GM18499 (cell line): ENCODE measurements at regions not wholly inside any gene's neighbourhood (a gene's known extent, or its start where the extent isn't known, plus 50 kb on each side); places are given as distances from the start of the nearest gene placed in this dataset.

ENCODE experiments used
- ATAC-seq: cut with Tn5 transposase; IDR thresholded peaks from one replicate; pipeline ENCODE4 v1.9.1; 2021; ENCODE audit warnings: moderate number of reproducible peaks; ENCODE audit not compliant: insufficient read depth, unreplicated experiment

DNA sequence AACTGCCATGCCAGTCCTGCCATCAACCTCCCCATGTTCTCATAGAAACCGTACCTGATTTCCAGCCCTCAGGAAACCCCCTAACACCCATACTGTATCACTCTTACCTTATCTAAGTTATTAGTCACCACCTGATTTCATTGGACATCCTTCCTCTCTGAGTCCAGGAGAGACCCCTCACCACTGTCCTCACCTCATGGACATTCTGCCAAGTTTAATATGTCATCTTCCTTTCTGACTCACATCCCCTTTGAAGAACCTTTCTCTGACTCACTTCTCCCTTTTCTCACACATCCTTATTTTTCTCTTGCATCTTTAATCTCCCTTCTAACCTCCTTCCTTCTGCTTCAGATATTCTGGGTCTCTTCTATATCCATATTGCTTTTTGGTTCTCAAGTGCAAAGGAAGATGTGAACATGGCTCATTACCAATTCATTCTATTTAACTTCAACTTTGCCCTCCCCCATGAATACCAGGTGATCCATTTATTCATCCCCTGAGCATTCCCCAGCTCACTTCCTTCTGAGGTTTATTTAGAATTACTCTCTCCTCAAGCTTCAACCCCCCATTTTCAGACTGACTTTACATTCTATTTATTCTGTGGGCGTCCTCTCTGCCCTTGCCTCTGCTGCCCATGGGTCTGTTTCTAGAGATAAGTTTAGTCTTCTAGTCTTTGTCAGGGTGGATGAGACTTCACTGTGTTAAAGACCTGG, 206.8 kb upstream of the ESRRG start:
- no peak for ATAC-seq

DNA sequence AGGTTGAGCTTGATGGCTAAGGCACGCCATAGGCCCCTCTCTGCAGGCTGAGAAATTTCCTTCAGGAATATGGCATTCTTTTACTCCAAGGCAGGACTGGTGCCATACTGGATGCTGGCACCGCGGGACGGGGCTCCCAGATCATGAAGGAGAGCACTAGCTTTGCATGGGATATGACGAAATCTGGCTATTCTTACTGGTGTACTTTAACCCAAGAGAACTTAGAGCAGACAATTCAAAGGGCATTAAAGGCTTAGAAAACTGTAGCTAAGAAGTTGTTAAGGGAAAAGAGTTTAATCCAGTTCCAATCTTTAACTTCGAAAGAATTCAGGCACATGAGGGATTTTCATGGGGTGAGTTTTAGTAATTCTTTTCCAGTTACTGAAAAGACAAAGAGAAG, 204.4 kb upstream of the ESRRG start:
- ATAC-seq: no peak

DNA sequence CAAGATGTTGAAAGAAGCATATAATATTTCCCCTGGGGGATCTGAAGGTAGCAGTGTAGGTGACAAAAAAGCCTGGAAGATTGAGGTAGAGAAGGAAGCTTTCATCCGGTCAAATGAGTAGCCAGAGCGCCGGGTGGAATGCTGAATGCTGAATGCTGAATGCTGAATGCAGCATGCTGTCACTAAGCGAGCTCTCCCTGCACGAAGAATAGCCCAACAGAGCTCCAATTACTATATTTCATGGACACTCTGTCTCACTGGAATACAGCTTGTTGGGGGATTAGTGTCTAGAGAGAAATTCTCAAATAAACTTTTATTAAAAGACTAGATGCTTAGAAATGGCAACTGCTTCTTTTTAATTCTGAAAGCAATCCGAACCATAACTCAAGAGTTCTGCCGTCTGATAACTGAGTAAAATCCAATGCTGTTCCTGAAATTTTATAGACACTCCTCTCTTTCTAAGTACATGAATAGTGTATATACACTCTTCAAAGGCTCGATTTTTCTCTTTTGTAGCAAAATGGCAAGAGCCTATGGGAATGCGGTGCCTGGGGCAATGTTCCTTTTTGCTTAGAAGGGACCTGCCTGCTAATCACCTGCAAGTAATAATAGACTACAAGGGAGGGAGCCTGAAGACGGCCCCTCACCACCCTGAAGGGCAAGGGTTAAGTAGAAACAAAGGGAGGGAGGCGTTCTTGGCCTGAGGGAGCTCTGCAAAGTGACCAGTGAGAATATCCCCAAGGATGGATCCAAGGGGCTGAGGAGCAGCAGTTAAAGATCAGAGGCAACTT, 203.7 kb upstream of the ESRRG start:
- no peak for ATAC-seq

DNA sequence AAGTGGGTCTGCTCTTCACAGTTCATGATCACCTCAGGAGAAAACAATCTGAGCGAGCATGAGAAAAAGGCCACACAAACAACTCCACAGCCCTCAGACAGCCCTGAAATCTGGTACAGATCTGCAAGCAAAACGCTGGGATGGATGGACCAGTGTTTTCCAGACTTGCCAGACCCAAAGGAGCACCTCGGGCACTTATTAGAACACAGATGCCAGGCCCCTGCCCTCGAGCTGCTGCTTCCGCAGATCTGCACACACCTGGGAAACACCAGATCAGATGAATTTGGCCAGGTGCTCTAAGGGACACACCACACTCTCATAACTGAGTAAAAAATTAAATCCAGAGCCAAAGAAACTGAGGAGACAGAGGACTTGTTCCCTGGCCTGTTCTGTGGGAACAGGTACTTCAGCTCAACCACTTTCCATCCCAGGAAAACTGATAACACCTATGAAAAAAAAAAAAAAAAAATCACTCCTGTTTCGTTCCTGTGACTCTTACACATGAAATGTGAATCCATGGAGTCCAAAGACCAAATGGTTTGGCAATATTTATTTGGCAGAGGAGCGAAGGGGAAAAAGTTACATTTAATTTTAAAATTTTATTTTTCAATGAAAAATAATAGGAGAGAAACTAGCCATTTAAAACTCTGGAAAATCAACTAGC, 202.9 kb upstream of the ESRRG start:
- ATAC-seq: no peak

DNA sequence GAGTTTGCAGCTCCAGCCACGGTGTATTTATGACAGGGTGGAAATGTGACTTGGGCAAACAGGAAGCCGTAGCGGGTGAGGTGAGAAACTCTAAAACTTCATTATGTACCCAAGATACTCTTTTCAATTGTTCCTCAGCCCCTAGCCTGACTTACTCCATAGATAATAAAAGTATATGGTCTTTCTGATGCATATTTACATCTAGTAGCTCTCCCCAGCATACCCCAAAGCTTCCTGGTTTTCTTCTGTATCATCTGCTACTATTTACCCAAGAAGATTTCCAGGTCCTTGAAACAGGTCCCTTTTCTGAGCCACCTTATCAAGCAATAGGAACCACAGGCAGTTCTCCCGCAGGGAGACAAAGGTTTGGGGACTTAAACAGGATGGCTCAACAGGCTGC, 201.5 kb upstream of the ESRRG start:
- no peak for ATAC-seq

DNA sequence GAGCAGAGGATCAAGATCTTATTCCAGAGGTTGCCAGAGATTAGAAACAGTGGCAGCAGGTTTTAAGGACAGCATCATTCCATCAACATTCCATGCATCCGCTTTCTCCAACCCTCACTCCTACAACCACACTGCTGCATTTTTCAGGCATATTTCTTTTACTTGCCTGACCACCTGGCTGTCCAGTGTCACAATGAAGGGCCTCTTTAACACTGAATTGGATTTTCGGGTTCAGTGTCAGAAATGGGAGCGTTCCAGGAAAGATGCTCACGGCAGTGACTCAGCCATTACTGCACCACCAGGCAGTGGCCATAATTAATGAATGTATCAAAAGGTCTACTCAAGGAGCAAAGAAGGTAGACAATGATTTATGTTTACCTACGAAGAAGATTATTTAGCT, 200.4 kb upstream of the ESRRG start:
- no peak for ATAC-seq

DNA sequence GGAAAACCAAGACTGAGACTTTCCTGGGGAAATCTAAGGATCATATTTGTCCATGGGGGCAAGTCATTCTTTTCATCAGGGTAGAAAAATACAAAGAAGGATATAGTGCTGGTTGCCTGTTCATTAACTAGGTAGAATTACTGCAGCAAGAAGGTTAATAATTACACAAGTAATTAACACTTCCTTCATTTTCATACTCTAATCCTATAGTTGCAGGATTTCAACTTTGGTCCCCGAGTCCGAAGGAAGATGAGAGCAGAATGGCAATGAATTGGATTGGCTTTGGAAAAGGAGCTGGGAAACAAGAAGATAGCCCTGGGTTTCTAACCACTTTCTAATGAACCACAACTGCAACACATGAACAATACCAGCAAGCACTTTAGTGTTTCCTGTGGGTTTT, 199.2 kb upstream of the ESRRG start:
- no peak for ATAC-seq

DNA sequence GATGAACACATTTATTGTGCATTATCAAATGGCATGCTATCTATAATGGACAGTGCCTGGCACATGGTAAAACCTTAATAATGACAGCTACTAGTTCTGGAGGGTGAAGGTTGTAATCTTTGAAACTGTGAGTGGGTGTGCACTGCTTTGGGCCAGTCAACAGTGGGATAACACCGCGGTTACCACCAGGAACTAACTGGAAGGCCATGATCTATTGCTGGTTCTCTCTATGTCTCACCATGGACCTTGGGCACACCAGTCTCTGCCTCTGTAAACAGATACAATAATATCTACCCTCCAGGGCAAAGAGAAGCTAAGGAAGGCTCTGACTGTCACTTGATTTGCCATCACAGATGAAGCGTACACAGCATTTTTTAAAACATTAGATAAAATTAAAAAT, 198.6 kb upstream of the ESRRG start:
- no peak for ATAC-seq

DNA sequence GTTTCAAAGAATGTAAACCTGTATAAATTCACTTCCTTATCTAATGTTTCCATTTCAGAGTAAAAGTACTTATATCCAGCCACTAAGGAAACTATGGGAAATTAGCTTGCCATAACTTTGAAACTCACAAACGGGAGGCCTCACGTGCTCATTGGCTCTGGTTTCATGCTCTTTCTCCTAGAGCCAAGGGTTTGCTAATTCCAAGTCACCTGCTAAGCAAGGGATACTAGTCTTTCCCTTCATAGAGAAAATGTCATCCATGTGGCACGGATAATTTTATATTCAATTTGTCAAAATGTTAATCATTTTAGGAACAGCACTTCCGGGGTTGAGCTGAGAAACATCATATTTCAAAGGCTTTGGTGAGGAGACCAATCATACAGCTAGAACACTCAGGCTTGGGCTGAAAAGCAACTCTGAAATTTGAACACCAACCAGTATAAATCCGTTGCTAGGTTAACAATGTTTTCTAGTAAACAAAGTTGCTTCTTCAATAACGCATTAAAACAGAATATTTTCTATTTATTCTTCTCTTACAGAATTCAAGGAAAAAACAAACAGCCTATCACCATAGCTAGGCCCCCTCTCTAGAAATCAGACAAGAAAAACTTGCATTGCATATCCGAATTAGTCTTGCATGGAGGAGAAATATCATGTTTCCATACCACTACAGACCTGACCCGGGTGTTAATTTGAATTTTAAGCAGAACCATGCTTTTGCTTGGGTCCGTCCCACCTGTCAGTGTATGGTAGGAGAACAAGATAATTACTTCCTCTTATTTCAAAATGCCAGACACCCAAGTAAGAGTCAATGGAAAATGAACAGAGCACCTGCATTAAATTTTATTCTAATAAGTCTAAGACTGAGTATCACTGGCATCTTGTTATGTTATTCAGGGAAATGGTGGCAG, 196.1 kb upstream of the ESRRG start:
- ATAC-seq: no peak

DNA sequence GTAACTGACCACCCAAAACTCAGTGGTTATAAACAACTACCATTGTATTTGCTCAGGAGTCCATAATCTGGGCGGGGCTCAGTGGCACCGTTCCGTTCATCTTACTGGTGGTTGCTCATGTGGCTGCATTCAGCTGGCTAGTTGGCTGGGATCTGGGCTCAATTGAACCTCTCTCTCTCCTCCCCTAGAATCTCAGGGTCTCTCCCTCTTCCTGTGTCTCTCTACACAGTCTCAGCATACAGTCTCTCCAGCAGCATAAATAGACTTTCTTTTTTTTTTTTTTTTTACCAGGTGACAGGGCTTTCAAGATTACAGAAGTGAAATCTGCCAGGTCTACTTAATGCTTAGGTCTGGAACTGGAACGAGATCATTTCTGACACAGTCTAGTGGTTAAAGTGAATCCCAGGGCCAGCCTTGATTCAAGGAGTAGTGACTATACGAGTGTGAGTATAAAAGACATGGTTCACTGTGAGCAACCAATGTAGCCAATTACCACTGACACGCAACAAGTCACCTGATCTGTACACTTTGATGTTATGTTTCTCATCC, 193.7 kb upstream of the ESRRG start:
- no peak for ATAC-seq

DNA sequence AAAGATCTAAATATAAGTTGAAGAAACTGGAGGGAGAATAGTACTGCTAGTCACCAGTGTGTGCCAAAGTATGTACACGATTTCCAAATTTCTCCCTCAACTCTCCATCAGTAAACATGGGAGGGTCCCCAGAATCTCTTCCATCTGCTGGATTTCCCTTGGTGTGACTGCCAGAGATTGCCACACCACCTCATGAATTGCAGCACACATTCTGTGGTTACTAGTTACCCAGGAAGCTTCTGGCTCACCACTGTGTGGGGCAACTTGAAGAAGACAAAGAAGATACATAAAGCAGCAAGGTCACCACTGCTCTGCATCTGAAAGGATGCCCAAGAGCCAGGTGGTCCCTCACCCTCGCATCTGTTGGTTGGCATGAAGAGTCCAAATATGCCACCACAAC, 191.7 kb upstream of the ESRRG start:
- ATAC-seq: no peak

DNA sequence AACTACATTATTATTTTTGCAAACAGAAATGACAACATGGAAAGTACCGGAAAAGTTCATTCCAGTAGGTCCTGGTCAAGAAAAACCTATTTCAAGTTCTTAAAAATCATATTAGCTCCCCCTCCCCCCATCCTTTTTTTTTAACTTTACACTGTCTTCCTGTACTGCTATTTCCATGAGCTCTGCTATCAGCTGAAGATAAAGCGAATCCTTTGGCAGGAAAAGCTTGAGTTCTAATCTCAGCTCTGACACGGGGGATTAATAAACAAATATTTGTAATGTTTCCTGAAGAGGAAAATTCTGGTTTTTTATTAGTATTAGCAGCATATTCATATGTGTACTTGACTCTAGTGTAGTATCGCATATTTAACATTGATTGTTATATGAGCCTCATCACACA, 190.7 kb upstream of the ESRRG start:
- no peak for ATAC-seq

DNA sequence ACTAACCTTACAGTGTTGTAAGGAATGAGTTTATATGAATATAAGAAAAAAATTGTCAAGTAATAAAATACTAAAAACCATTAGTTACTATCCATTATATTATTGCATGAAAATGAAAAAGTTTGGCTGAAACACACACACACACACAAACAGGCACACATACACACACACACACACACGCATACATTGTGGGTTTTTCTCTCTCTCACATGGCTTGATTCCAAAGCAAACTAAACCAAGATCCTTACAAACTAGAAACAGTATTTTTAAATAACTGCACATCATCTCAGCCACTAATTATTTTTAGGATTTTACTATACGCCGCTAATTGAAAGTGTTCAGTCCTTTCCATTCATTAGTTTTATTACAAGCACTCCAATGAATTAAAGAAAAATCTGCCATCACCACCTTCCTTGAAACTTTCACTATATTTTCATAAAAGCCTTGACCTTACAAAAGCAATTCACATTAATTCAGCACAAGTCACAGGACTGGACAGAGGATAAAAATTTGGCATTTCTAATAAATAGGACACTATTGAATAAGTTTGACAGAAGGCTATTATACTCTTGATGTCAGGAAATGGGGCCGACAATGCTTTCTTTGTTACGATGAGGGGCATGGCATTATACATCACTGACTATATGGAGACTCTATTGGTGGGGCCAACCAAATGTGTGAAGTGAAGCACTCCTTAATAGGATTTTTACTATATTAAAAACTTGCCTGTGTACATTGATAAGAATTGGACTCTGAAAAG, 187.0 kb upstream of the ESRRG start:
- no peak for ATAC-seq

DNA sequence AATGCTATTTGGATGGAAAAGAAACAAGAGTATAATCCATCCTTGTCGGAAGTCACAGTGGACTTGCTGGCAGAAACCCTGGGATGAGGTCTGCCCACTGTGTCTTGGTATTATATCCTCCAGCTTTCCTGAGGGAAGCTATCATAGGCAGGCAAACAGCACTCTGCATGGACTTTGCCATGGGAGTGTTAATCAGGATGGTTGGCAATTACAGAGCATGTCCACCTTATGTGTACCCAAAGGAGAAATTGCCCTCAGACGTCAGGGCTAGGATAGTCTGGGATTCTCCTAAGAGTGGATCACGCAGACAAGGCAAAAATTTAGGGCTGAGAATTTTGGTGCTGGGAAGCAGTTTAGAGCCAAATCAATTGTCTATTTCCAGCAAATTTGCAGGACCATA, 184.9 kb upstream of the ESRRG start:
- ATAC-seq: no peak

DNA sequence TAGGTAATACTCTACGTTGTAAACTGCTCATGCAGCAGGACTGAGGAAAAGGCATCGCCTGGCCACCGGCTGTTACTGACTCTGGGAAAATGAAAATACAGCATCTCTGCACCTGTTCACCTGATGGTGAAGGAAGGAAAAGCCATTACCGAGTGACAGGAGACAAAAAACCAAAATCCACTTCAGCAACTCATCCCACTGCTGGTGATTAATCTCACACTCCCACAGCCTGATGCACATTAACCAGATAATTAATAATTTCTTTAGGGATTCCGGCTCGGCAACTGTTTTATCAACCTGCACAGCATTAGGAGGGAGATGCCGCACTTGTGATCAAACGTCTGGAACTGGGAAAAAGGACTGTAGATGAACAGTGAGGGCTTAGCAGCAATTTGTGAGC, 183.9 kb upstream of the ESRRG start:
- no peak for ATAC-seq

DNA sequence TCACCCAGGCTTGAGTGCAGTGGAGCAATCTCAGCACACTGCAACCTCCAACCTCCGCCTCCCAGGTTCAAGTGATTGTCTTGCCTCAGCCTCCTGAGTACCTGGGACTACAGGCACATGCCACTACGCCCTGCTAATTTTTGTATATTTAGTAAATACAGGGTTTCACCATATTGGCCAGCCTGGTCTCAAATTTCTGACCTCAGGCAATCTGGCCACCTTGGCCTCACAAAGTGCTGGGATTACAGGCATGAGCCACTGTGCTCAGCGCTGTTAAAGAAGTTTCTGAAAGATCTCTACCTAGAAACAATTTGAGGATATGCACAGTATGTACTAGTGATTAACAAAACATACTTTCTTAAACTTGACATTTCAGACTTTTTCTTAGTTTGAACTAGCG, 182.6 kb upstream of the ESRRG start:
- ATAC-seq: no peak

DNA sequence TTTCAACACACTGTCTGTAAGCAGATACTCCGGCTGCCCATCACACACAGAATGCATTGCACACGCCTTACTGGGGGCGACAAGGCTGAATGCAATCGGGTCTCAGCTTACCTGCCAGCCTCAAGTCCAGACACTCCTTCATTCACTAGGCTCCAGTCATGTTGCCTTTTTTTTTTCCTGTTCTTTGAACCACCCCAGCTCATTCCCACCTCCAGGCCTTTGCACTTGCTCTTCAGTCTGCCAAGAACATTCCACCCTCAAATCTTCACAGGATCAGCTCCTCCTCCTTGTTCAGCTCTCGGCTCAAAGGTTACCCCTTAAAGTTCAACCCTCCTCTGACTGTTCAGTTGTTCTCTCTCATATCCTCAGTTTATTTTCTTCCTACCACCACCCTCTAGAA, 181.9 kb upstream of the ESRRG start:
- no peak for ATAC-seq

DNA sequence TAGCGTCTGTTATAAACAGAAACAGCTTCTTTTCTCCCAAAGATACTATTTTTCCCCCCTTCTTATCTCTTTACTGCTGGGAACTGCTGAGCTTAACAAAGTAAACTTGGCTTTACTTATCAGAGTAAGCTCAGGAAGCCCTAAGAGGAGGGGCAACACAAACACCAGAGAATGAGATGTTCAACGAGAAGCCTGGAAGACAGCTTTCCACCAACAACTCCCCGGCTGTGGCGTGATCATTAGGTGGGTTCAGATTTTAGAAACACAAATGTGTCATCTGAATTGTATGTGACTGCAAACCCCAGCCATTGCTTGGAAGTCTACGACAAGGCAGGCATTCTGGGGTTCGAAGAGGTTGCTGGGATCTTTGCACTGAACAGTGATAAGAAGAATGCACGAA, 181.2 kb upstream of the ESRRG start:
- no peak for ATAC-seq

DNA sequence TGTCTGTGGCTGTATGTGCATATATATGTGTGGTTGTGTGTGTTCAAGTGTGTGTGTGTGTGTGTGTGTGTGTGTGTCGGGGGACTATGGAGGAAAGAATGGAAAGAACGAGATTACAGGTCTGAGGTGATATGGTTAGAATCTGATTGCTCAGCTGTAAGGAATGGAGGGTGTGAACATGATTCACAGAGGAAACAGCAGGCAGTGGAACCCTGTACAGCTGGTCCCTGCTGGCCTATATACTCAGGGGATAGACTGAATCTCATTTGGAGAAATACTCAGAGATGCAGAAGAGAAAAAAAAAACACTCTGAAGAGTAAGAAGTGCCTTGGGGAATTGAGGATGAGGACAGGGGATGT, 180.1 kb upstream of the ESRRG start:
- no peak for ATAC-seq
